Stimulated activated CD8-positive, alpha-beta memory T cell treated with anti-CD3 and anti-CD28 coated beads, Interleukin-12 subunit alpha, Interleukin-12 subunit beta, amount 100 ng/mL, for 1 hour (primary cell): ENCODE measurements at regions not wholly inside any gene's neighbourhood (a gene's known extent, or its start where the extent isn't known, plus 50 kb on each side); places are given as distances from the start of the nearest gene placed in this dataset.
"Not testable (repeated sequence)": the region's sequence is repeated elsewhere in the genome, so short reads cannot be mapped to it uniquely, and the experiment has no call there.

Source experiments
- DNase-seq: peaks from one replicate; pipeline ENCODE4 v3.0.0-alpha.2; 2020; ENCODE audit warnings: low read depth

DNA sequence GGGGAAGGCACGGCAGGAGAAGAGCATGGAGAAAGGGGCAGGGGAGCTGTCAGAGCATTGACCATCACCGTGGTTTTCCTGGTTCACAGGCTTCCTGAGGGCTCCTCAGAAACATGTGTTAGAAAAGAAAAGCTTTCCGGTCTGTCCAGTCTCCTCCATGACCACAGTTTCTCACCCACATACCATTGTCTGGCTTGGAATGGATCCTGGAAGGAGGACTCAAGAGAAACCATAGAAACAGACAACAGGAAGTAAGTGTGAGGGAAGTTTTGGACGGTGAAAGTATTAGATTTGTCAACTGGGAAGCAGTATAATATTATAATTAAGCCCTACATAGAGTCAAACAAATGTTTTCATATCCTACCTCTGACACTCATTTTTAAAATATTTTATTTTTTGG lies 52.7 kb upstream of the NOTCH2NLA start:
- DNase-seq, result not testable (repeated sequence)

DNA sequence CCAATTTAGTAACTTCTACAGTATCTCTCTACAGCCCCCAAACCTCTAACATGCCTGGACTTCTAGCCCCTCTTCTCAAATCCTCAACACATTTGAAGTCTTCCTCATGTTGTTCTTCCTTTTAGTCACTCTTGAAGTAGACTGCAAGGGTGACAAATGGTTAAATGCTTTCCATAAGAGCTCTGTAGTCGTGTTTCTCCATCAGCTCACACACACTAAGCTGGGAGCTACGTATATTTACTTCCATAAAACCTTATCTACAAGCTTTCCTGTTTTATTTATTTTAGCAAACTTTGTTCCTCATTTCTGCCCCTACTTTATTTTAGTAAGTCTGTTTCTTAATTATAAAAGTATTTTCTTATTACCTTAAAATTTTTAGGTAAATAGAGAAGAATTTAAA lies 49.9 kb upstream of the NOTCH2NLA start:
- DNase-seq, result not testable (repeated sequence)
